ENCODE measurements at regions not wholly inside any gene's neighbourhood (a gene's known extent, or its start where the extent isn't known, plus 50 kb on each side); places are given as distances from the start of the nearest gene placed in this dataset.
A peak's percentile ranks its signal among the peaks of the same experiment; 100 is the strongest.

GRCh38 chr6:163715846-163716245 is 301.3 kb downstream of the QKI start:
- no peaks in the 10 kb centered on the region for H3K36me3 ChIP-seq (ENCODE audit: control insufficient read depth, insufficient read depth, low read length)
- DNase-seq (ENCODE audit: low read depth), result no peak
- H3K27me3 ChIP-seq (ENCODE audit: control insufficient read depth, insufficient read depth, low read length), result no peaks in the 10 kb centered on the region
- H3K4me3 ChIP-seq (ENCODE audit: low read depth, low read length), result no peak overlapping the region
- TF ChIP-seq, protein P1, sequence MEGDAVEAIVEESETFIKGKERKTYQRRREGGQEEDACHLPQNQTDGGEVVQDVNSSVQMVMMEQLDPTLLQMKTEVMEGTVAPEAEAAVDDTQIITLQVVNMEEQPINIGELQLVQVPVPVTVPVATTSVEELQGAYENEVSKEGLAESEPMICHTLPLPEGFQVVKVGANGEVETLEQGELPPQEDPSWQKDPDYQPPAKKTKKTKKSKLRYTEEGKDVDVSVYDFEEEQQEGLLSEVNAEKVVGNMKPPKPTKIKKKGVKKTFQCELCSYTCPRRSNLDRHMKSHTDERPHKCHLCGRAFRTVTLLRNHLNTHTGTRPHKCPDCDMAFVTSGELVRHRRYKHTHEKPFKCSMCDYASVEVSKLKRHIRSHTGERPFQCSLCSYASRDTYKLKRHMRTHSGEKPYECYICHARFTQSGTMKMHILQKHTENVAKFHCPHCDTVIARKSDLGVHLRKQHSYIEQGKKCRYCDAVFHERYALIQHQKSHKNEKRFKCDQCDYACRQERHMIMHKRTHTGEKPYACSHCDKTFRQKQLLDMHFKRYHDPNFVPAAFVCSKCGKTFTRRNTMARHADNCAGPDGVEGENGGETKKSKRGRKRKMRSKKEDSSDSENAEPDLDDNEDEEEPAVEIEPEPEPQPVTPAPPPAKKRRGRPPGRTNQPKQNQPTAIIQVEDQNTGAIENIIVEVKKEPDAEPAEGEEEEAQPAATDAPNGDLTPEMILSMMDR (IDR thresholded peaks at IDR 0.05; ENCODE audit: insufficient read depth, low read length, poor library complexity, severe bottlenecking), result no peak

- TF ChIP-seq, protein P1 (IDR thresholded peaks at IDR 0.05; ENCODE audit: insufficient read depth, low read length, poor library complexity, severe bottlenecking), result no peak
- H3K36me3 ChIP-seq (ENCODE audit: control insufficient read depth, insufficient read depth, low read length), result no peaks in the 10 kb centered on the region
Observed at GRCh38 chr6:163714179-163714578, 299.7 kb downstream of the QKI start.

GRCh38 chr6:163712981-163713380 is 298.5 kb downstream of the QKI start:
- no peak for DNase-seq (ENCODE audit: low read depth)
- Histone ChIP-seq H3K27me3 (ENCODE audit: control insufficient read depth, insufficient read depth, low read length) (no peaks in the 10 kb centered on the region), H3K4me3 (ENCODE audit: low read depth, low read length) (no peak overlapping the region), H3K36me3 (ENCODE audit: control insufficient read depth, insufficient read depth, low read length) (no peaks in the 10 kb centered on the region)
- TF ChIP-seq, protein P1 (IDR thresholded peaks at IDR 0.05; ENCODE audit: insufficient read depth, low read length, poor library complexity, severe bottlenecking), result no peak

More at GRCh38 chr6:163714179-163714578, 299.7 kb downstream of the QKI start:
- no peaks in the 10 kb centered on the region for H3K27me3 ChIP-seq (ENCODE audit: control insufficient read depth, insufficient read depth, low read length)
- no peak for DNase-seq (ENCODE audit: low read depth)
- no peak overlapping the region for H3K4me3 ChIP-seq (ENCODE audit: low read depth, low read length)

DNA sequence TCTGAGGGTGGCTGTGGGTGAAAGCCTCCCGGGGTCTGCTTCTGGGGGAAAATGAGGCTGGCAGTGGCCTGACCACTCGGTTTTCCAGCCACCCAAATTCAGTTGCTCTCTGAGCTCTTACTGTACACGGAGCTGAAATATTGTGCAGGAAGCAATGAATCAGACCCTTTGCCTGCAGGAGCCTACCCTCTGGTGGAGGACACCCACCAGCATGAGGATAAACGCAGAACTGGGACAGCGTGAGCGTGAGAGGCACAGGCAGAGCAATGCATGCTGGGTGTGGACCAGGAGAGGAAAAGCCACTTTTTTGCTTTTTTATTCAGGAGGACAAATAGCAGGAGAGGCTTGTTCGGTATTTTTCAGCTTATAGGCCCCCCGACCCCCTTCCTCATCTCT is 298.0 kb downstream of the QKI start:
- TF ChIP-seq, protein P1 (IDR thresholded peaks at IDR 0.05; ENCODE audit: insufficient read depth, low read length, poor library complexity, severe bottlenecking), result no peak
- no peak for DNase-seq (ENCODE audit: low read depth)
- Histone ChIP-seq H3K27me3 (ENCODE audit: control insufficient read depth, insufficient read depth, low read length) (no peaks in the 10 kb centered on the region), H3K4me3 (ENCODE audit: low read depth, low read length) (no peak overlapping the region), H3K36me3 (ENCODE audit: control insufficient read depth, insufficient read depth, low read length) (no peaks in the 10 kb centered on the region)

GRCh38 chr6:163711615-163712565 is 297.4 kb downstream of the QKI start:
- Histone ChIP-seq H3K4me3 (ENCODE audit: low read depth, low read length) (no peak overlapping the region), H3K36me3 (ENCODE audit: control insufficient read depth, insufficient read depth, low read length) (no peaks in the 10 kb centered on the region), H3K27me3 (ENCODE audit: control insufficient read depth, insufficient read depth, low read length) (no peaks in the 10 kb centered on the region)
- TF ChIP-seq, protein P1 (IDR thresholded peaks at IDR 0.05; ENCODE audit: insufficient read depth, low read length, poor library complexity, severe bottlenecking), result peak; percentile 23
- no peak for DNase-seq (ENCODE audit: low read depth)
